DND-41 (cell line): ENCODE measurements at regions not wholly inside any gene's neighbourhood (a gene's known extent, or its start where the extent isn't known, plus 50 kb on each side); places are given as distances from the start of the nearest gene placed in this dataset.

Source experiments
- ATAC-seq: fragments of 200-7000 bp; cut with Tn5 transposase; 3 replicates; pipeline ENCODE4 v1.9.1; 2021; ENCODE audit warnings: low read depth; ENCODE audit not compliant: insufficient read depth
- DNase-seq: peaks from one replicate; pipeline ENCODE4 v3.0.0-alpha.2; 2020
- H2AFZ ChIP-seq: 2 replicates; pipeline ENCODE4 v1.6.0; 2012; ENCODE audit warnings: low read depth, low read length
- H3K27ac ChIP-seq: 2 replicates; pipeline ENCODE4 v1.5.1; 2012; ENCODE audit warnings: low read length, inconsistent platforms
- H3K27me3 ChIP-seq: fragments of 200-600 bp; sonication (generic); 2 replicates; pipeline ENCODE4 v1.6.0; 2012; ENCODE audit warnings: low read length, mild to moderate bottlenecking, inconsistent platforms; ENCODE audit not compliant: insufficient read depth, poor library complexity
- H3K36me3 ChIP-seq: 2 replicates; pipeline ENCODE4 v1.5.1; 2012; ENCODE audit warnings: low read length, inconsistent platforms; ENCODE audit not compliant: insufficient read depth
- H3K4me1 ChIP-seq: 2 replicates; pipeline ENCODE4 v1.5.1; 2012; ENCODE audit warnings: mild to moderate bottlenecking, low read length; ENCODE audit not compliant: insufficient read depth
- H3K4me2 ChIP-seq: 2 replicates; pipeline ENCODE4 v1.6.0; 2012; ENCODE audit warnings: mild to moderate bottlenecking, moderate library complexity, low read length, inconsistent platforms; ENCODE audit not compliant: insufficient read depth
- H3K4me3 ChIP-seq, 2 experiments: fragments of 200-600 bp in 1 of 2; shearing (Covaris generic) in 1 of 2; 2 replicates each; pipeline ENCODE4 v1.5.1; 2012 to 2016; ENCODE audit warnings: inconsistent platforms in 2 of 2, low read length in 2 of 2, mild to moderate bottlenecking in 2 of 2, low read depth in 1 of 2, moderate library complexity in 1 of 2
- H3K79me2 ChIP-seq: 2 replicates; pipeline ENCODE4 v1.6.0; 2012; ENCODE audit warnings: low read length, inconsistent platforms; ENCODE audit not compliant: insufficient read depth
- H3K9ac ChIP-seq: 2 replicates; pipeline ENCODE4 v1.6.0; 2012; ENCODE audit warnings: low read depth, mild to moderate bottlenecking, inconsistent platforms, low read length, moderate library complexity
- H3K9me3 ChIP-seq: 2 replicates; pipeline ENCODE4 v1.5.1; 2012; ENCODE audit warnings: low read length, moderate library complexity, mild to moderate bottlenecking, inconsistent platforms; ENCODE audit not compliant: insufficient read depth, severe bottlenecking
- H4K20me1 ChIP-seq: 2 replicates; pipeline ENCODE4 v1.6.0; 2012; ENCODE audit warnings: low read length; ENCODE audit not compliant: insufficient read depth
- CTCF ChIP-seq: IDR thresholded peaks from 2 replicates; pipeline ENCODE4 v1.5.1; 2012; ENCODE audit warnings: borderline replicate concordance, low read length, moderate library complexity, mild to moderate bottlenecking; ENCODE audit not compliant: poor library complexity, severe bottlenecking; ENCODE audit errors: extremely low read depth
- EZH2 ChIP-seq: IDR thresholded peaks from 3 replicates; pipeline ENCODE4 v1.6.1; 2012; ENCODE audit warnings: borderline replicate concordance, low read depth, mild to moderate bottlenecking, moderate library complexity, low read length, inconsistent platforms; ENCODE audit not compliant: severe bottlenecking

GRCh38 chr3:35966629-35967464, 327.5 kb downstream of the ARPP21 start:
- TF ChIP-seq CTCF (no peak), EZH2 (no peak)
- H3K4me3 ChIP-seq, result no peak overlapping the region
- no peaks in the 10 kb centered on the region for H4K20me1 ChIP-seq
- H3K36me3 ChIP-seq, result no peaks in the 10 kb centered on the region
- no peak overlapping the region for H3K9ac ChIP-seq
- no peak overlapping the region for H3K27ac ChIP-seq
- peaks cover 3% of the 10 kb centered on the region for H3K27me3 ChIP-seq
- no peak overlapping the region for H3K4me2 ChIP-seq
- H3K4me1 ChIP-seq, result peaks cover 10% of the 10 kb centered on the region; the same call in 1 of the 2 replicates
- no peak overlapping the region for H2AFZ ChIP-seq
- H3K9me3 ChIP-seq, result no peaks in the 10 kb centered on the region
- no peak for DNase-seq
- H3K79me2 ChIP-seq, result no peaks in the 10 kb centered on the region
- no peak for ATAC-seq

- Histone ChIP-seq H3K4me1 (peaks cover 10% of the 10 kb centered on the region; the same call in 1 of the 2 replicates), H3K27me3 (no peaks in the 10 kb centered on the region), H3K4me3 (no peak overlapping the region), H3K36me3 (no peaks in the 10 kb centered on the region), H3K27ac (no peak overlapping the region), H3K9ac (no peak overlapping the region), H3K9me3 (no peaks in the 10 kb centered on the region), H4K20me1 (no peaks in the 10 kb centered on the region), H3K4me2 (no peak overlapping the region), H3K79me2 (no peaks in the 10 kb centered on the region), H2AFZ (no peak overlapping the region)
- TF ChIP-seq EZH2 (no peak), CTCF (no peak)
- ATAC-seq (no peak), DNase-seq (no peak)
Observed at GRCh38 chr3:35968043-35968622, 328.8 kb downstream of the ARPP21 start.

- Histone ChIP-seq H3K27ac (no peak overlapping the region), H3K4me2 (peak overlapping the region; percentile 33; the same call in 1 of the 2 replicates), H3K4me1 (peaks cover 10% of the 10 kb centered on the region; the same call in 1 of the 2 replicates), H3K27me3 (no peaks in the 10 kb centered on the region), H2AFZ (no peak overlapping the region), H3K4me3 (no peak overlapping the region), H3K79me2 (no peaks in the 10 kb centered on the region), H3K36me3 (no peaks in the 10 kb centered on the region), H3K9me3 (no peaks in the 10 kb centered on the region), H3K9ac (no peak overlapping the region), H4K20me1 (no peaks in the 10 kb centered on the region)
- ATAC-seq (no peak; the same call in 2 of the 3 replicates), DNase-seq (no peak)
- TF ChIP-seq CTCF (no peak), EZH2 (no peak)
Observed at GRCh38 chr3:35969406-35969805, 330.1 kb downstream of the ARPP21 start.
